SK-N-SH (cell line): ENCODE measurements at regions not wholly inside any gene's neighbourhood (a gene's known extent, or its start where the extent isn't known, plus 50 kb on each side); places are given as distances from the start of the nearest gene placed in this dataset.

Experiments
- CTCF ChIA-PET: fragments of 300-600, 350-600 bp; formaldehyde crosslinking; extraction: SDS; loops from one replicate; lab custom pipeline; 2021; lab: Yijun Ruan, JAX
- POLR2A ChIA-PET: fragments of 350-600 bp; sonication (Branson Sonifier 250); formaldehyde crosslinking; extraction: SDS; loops from one replicate; lab custom pipeline; 2020; ENCODE audit warnings: antibody characterized with exemption, inconsistent platforms; lab: Yijun Ruan, JAX
- DNase-seq: peaks from one replicate; pipeline ENCODE4 v3.0.0; 2012
- H2AFZ ChIP-seq: fragments of 200-600 bp; sonication (generic); 2 replicates; pipeline ENCODE4 v1.8.1; 2016; ENCODE audit warnings: antibody characterized with exemption, mild to moderate bottlenecking, low read depth
- H3F3A ChIP-seq: fragments of 200-600 bp; sonication (generic); replicated peaks from 2 replicates; pipeline ENCODE3; 2016; ENCODE audit warnings: antibody characterized with exemption, mild to moderate bottlenecking; ENCODE audit not compliant: insufficient read depth
- H3K27ac ChIP-seq, 2 experiments: fragments of 200-500 bp in 1 of 2; fragments of 200-600 bp in 1 of 2; sonication (Bioruptor generic) in 1 of 2; sonication (generic), shearing (Covaris generic) in 1 of 2; 2 replicates each; pipeline versions ENCODE4 v1.5.1 to v1.6.1; 2014 to 2016; ENCODE audit warnings: low read depth in 2 of 2, inconsistent platforms in 1 of 2, low read length in 1 of 2, mild to moderate bottlenecking in 1 of 2, mixed read lengths in 1 of 2
- H3K27me3 ChIP-seq: fragments of 200-600 bp; sonication (generic), shearing (Covaris generic); 2 replicates; pipeline ENCODE4 v1.6.1; 2016; ENCODE audit warnings: mixed run types; ENCODE audit not compliant: insufficient read depth
- H3K36me3 ChIP-seq, 2 experiments: fragments of 200-500 bp in 1 of 2; fragments of 200-600 bp in 1 of 2; sonication (Bioruptor generic) in 1 of 2; sonication (generic) in 1 of 2; replicated peaks in 1 of 2; 2 replicates each; pipeline versions ENCODE3 to v1.5.1; 2014 to 2016; ENCODE audit warnings: low read length in 1 of 2, mild to moderate bottlenecking in 1 of 2; ENCODE audit not compliant: insufficient read depth in 2 of 2, control insufficient read depth in 1 of 2
- H3K4me1 ChIP-seq, 2 experiments: fragments of 200-500 bp in 1 of 2; fragments of 200-600 bp in 1 of 2; sonication (Bioruptor generic) in 1 of 2; sonication (generic), shearing (Covaris generic) in 1 of 2; 2 replicates each; pipeline versions ENCODE4 v1.5.1 to v1.6.1; 2014 to 2016; ENCODE audit warnings: low read depth in 1 of 2, low read length in 1 of 2, mixed run types in 1 of 2; ENCODE audit not compliant: insufficient read depth in 2 of 2, control insufficient read depth in 1 of 2
- H3K4me2 ChIP-seq: fragments of 200-600 bp; sonication (generic), shearing (Covaris generic); 2 replicates; pipeline ENCODE4 v1.6.1; 2017; ENCODE audit warnings: mixed run types
- H3K4me3 ChIP-seq, 2 experiments: fragments of 200-500 bp in 1 of 2; fragments of 200-600 bp in 1 of 2; sonication (Bioruptor generic) in 1 of 2; sonication (generic), shearing (Covaris generic) in 1 of 2; 2 replicates each; pipeline versions ENCODE4 v1.5.1 to v1.8.1; 2014 to 2016; ENCODE audit warnings: low read depth in 2 of 2, inconsistent platforms in 1 of 2, low read length in 1 of 2, mild to moderate bottlenecking in 1 of 2, mixed read lengths in 1 of 2, moderate library complexity in 1 of 2
- H3K79me2 ChIP-seq: fragments of 200-600 bp; sonication (generic); 2 replicates; pipeline ENCODE4 v1.8.1; 2017; ENCODE audit warnings: mild to moderate bottlenecking; ENCODE audit not compliant: insufficient read depth
- H3K9ac ChIP-seq: fragments of 200-600 bp; sonication (generic); 2 replicates; pipeline ENCODE4 v1.6.1; 2017; ENCODE audit warnings: mixed run types
- H3K9me2 ChIP-seq: fragments of 200-600 bp; sonication (generic); 2 replicates; pipeline ENCODE4 v1.6.1; 2017; ENCODE audit warnings: mixed run types
- H3K9me3 ChIP-seq: fragments of 200-600 bp; sonication (generic); 2 replicates; pipeline ENCODE4 v1.6.1; 2017; ENCODE audit warnings: mixed run types, mild to moderate bottlenecking, moderate library complexity
- H4K20me1 ChIP-seq: fragments of 200-600 bp; sonication (generic); 2 replicates; pipeline ENCODE4 v1.6.1; 2017; ENCODE audit warnings: mild to moderate bottlenecking, mixed run types; ENCODE audit not compliant: insufficient read depth
- CHD2 ChIP-seq: fragments of 150-350 bp; IDR thresholded peaks from 2 replicates; pipeline ENCODE4 v1.6.1; 2018; ENCODE audit warnings: low read length; ENCODE audit not compliant: partially characterized antibody
- EP300 ChIP-seq, 2 experiments: IDR thresholded peaks; 2 replicates each; pipeline versions ENCODE4 v1.4.0 to v1.6.1; 2012; ENCODE audit warnings: borderline replicate concordance in 1 of 2, low read depth in 1 of 2, low read length in 1 of 2
- FOXJ3 ChIP-seq: sonication (generic); formaldehyde crosslinking; IDR thresholded peaks from 2 replicates; pipeline ENCODE4 v1.5.1; 2020; ENCODE audit warnings: mild to moderate bottlenecking, missing genetic modification reagents
- FOXM1 ChIP-seq: IDR thresholded peaks from 2 replicates; pipeline ENCODE4 v1.4.0; 2012; ENCODE audit warnings: low read depth, mild to moderate bottlenecking
- GABPA ChIP-seq: IDR thresholded peaks from 2 replicates; pipeline ENCODE4 v1.4.0; 2012; ENCODE audit warnings: low read depth, mild to moderate bottlenecking
- GATA2 ChIP-seq: sonication (generic); formaldehyde crosslinking; IDR thresholded peaks from 2 replicates; pipeline ENCODE4 v1.5.0; 2020; ENCODE audit warnings: mild to moderate bottlenecking, missing genetic modification reagents
- IRF3 ChIP-seq: fragments of 150-350 bp; IDR thresholded peaks from 2 replicates; pipeline ENCODE4 v1.6.1; 2016; ENCODE audit warnings: mild to moderate bottlenecking, low read depth, low read length
- JUND ChIP-seq: IDR thresholded peaks from 2 replicates; pipeline ENCODE4 v1.4.0; 2012
- NFIC ChIP-seq: IDR thresholded peaks from 2 replicates; pipeline ENCODE4 v1.4.0; 2012; ENCODE audit warnings: borderline replicate concordance
- NRF1 ChIP-seq: IDR thresholded peaks from 2 replicates; pipeline ENCODE4 v1.6.1; 2012; ENCODE audit warnings: low read depth, mild to moderate bottlenecking, low read length
- PBX3 ChIP-seq: IDR thresholded peaks from 2 replicates; pipeline ENCODE4; 2012
- RAD21 ChIP-seq: IDR thresholded peaks from 2 replicates; pipeline ENCODE4 v1.6.1; 2012; ENCODE audit warnings: mild to moderate bottlenecking, low read length
- RCOR1 ChIP-seq: fragments of 150-350 bp; IDR thresholded peaks from 2 replicates; pipeline ENCODE4 v1.6.1; 2017; ENCODE audit warnings: antibody characterized with exemption, low read length
- RFX5 ChIP-seq: IDR thresholded peaks from 2 replicates; pipeline ENCODE4 v1.6.1; 2012; ENCODE audit warnings: mild to moderate bottlenecking, improper control_type of control experiment, low read length
- SMC3 ChIP-seq: IDR thresholded peaks from 2 replicates; pipeline ENCODE4 v1.6.1; 2012; ENCODE audit warnings: low read depth, low read length, improper control_type of control experiment
- TAF1 ChIP-seq: IDR thresholded peaks from 2 replicates; pipeline ENCODE4 v1.6.1; 2012; ENCODE audit warnings: low read depth, mild to moderate bottlenecking, low read length, moderate library complexity, borderline replicate concordance
- TCF12 ChIP-seq: IDR thresholded peaks from 2 replicates; pipeline ENCODE4 v1.4.0; 2012
- TEAD4 ChIP-seq: IDR thresholded peaks from 2 replicates; pipeline ENCODE4 v1.4.0; 2012; ENCODE audit warnings: mild to moderate bottlenecking, borderline replicate concordance; ENCODE audit not compliant: insufficient read depth
- YY1 ChIP-seq: IDR thresholded peaks from 2 replicates; pipeline ENCODE4 v1.4.0; 2012; ENCODE audit warnings: low read depth, mild to moderate bottlenecking
- WGBS: methylation state at CpG from one replicate; pipeline ENCODE4 v1.1.6; 2017; ENCODE audit warnings: low lambda C conversion rate; 5-methylcytosine and 5-hydroxymethylcytosine counted together
- TF ChIP-seq, protein P1 (sequence below): IDR thresholded peaks from 2 replicates; pipeline ENCODE4 v1.4.0; 2012; ENCODE audit warnings: low read depth
- TF ChIP-seq, protein P2 (sequence below): IDR thresholded peaks from 2 replicates; pipeline ENCODE4 v1.6.1; 2012; ENCODE audit warnings: mild to moderate bottlenecking, low read depth, low read length, moderate library complexity
- TF ChIP-seq, protein P3 (sequence below): fragments of 150-350 bp; IDR thresholded peaks from 2 replicates; pipeline ENCODE4 v1.6.1; 2017; ENCODE audit warnings: antibody characterized with exemption, low read length, low read depth, borderline replicate concordance

- 1% methylated on average over 2 of the region's 2 CpGs for WGBS
- Histone ChIP-seq H3K4me3 (no peak overlapping the region), H2AFZ (no peak overlapping the region), H3K36me3 (no peaks in the 10 kb centered on the region), H3K4me1 (no peaks in the 10 kb centered on the region), H3F3A (no peaks in the 10 kb centered on the region), H3K9me2 (no peaks in the 10 kb centered on the region), H3K4me2 (no peak overlapping the region), H4K20me1 (no peaks in the 10 kb centered on the region), H3K27me3 (no peaks in the 10 kb centered on the region), H3K9ac (no peak overlapping the region), H3K79me2 (no peaks in the 10 kb centered on the region), H3K27ac (no peak overlapping the region), H3K9me3 (no peaks in the 10 kb centered on the region)
- TF ChIP-seq FOXM1 = no peak
- TF ChIP-seq GATA2 (CRISPR knock-in tag) = no peak
- TF ChIP-seq, protein P1, sequence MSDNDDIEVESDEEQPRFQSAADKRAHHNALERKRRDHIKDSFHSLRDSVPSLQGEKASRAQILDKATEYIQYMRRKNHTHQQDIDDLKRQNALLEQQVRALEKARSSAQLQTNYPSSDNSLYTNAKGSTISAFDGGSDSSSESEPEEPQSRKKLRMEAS = no peak
- TF ChIP-seq TAF1 = no peak
- no peak for TF ChIP-seq NFIC
- TF ChIP-seq EP300 (IDR thresholded peaks at IDR 0.05; ENCODE audit: borderline replicate concordance in 1 of 2, low read depth in 1 of 2, low read length in 1 of 2) = no peak
- TF ChIP-seq CHD2 = no peak
- ChIA-PET CTCF (interaction anchor here (1.1 kb wide), 1 partner anchor 125 kb away, joined by 3 read pairs; no protein-coding TSS in a partner anchor), POLR2A (no interaction called here)
- DNase-seq = no peak
Measured at GRCh38 chr5:152901754-152902153, 496.7 kb upstream of the NMUR2 start.

DNA sequence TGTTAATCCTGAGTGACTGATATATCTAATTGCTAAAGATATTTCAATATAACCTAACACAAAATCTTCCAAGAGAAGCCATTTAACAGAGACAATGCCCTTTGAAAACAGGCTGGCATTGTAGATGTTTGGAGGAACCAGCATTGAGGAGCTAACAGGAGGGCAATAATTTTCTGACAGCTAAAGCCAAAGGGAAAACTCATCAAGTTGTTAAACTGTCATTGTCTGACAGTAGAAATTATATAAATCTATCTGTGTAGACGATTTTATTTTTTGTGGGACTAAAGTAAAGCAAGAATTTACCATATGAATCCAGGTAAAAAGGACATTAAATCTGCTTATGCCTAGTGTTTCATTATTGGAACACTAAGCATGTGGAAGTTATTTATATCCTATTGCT is 500.2 kb upstream of the NMUR2 start:
- Histone ChIP-seq H3K4me2 (no peak overlapping the region), H3K9me2 (no peaks in the 10 kb centered on the region), H3K4me1 (no peaks in the 10 kb centered on the region), H3K27me3 (no peaks in the 10 kb centered on the region), H3K9ac (no peak overlapping the region), H3K79me2 (no peaks in the 10 kb centered on the region), H4K20me1 (no peaks in the 10 kb centered on the region), H3K9me3 (no peaks in the 10 kb centered on the region), H2AFZ (no peak overlapping the region), H3F3A (no peaks in the 10 kb centered on the region), H3K4me3 (no peak overlapping the region), H3K27ac (no peak overlapping the region), H3K36me3 (no peaks in the 10 kb centered on the region)
- ChIA-PET POLR2A (no interaction called here), CTCF (no interaction called here)
- 0% methylated on average over 1 of the region's 1 CpG for WGBS
- no peak for DNase-seq
- TF ChIP-seq SMC3 (no peak), PBX3 (no peak), GABPA (no peak), YY1 (no peak), RCOR1 (no peak), FOXJ3 (CRISPR knock-in tag) (no peak), TAF1 (no peak), TCF12 (no peak), NFIC (no peak), RAD21 (no peak), NRF1 (no peak), RFX5 (no peak), IRF3 (no peak), TEAD4 (no peak), JUND (no peak)
- TF ChIP-seq, protein P2, sequence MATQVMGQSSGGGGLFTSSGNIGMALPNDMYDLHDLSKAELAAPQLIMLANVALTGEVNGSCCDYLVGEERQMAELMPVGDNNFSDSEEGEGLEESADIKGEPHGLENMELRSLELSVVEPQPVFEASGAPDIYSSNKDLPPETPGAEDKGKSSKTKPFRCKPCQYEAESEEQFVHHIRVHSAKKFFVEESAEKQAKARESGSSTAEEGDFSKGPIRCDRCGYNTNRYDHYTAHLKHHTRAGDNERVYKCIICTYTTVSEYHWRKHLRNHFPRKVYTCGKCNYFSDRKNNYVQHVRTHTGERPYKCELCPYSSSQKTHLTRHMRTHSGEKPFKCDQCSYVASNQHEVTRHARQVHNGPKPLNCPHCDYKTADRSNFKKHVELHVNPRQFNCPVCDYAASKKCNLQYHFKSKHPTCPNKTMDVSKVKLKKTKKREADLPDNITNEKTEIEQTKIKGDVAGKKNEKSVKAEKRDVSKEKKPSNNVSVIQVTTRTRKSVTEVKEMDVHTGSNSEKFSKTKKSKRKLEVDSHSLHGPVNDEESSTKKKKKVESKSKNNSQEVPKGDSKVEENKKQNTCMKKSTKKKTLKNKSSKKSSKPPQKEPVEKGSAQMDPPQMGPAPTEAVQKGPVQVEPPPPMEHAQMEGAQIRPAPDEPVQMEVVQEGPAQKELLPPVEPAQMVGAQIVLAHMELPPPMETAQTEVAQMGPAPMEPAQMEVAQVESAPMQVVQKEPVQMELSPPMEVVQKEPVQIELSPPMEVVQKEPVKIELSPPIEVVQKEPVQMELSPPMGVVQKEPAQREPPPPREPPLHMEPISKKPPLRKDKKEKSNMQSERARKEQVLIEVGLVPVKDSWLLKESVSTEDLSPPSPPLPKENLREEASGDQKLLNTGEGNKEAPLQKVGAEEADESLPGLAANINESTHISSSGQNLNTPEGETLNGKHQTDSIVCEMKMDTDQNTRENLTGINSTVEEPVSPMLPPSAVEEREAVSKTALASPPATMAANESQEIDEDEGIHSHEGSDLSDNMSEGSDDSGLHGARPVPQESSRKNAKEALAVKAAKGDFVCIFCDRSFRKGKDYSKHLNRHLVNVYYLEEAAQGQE = no peak
- TF ChIP-seq, protein P3, sequence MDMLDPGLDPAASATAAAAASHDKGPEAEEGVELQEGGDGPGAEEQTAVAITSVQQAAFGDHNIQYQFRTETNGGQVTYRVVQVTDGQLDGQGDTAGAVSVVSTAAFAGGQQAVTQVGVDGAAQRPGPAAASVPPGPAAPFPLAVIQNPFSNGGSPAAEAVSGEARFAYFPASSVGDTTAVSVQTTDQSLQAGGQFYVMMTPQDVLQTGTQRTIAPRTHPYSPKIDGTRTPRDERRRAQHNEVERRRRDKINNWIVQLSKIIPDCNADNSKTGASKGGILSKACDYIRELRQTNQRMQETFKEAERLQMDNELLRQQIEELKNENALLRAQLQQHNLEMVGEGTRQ = no peak
